Loucy (cell line): ENCODE measurements at regions not wholly inside any gene's neighbourhood (a gene's known extent, or its start where the extent isn't known, plus 50 kb on each side); places are given as distances from the start of the nearest gene placed in this dataset.

Experiments used
- H2AFZ ChIP-seq: fragments of 200-600 bp; sonication (generic); 2 replicates; pipeline ENCODE4 v1.6.0; 2016; ENCODE audit warnings: antibody characterized with exemption, mild to moderate bottlenecking, low read length, moderate library complexity
- H3F3A ChIP-seq: fragments of 200-600 bp; 2 replicates; pipeline ENCODE4 v1.6.0; 2016; ENCODE audit warnings: antibody characterized with exemption, low read depth, mild to moderate bottlenecking
- H3K27me3 ChIP-seq: fragments of 200-600 bp; sonication (generic); 2 replicates; pipeline ENCODE4 v1.6.1; 2014; ENCODE audit warnings: low read length, mild to moderate bottlenecking; ENCODE audit not compliant: insufficient read depth, poor library complexity, severe bottlenecking
- H3K36me3 ChIP-seq: fragments of 200-600 bp; sonication (generic); 2 replicates; pipeline ENCODE4 v1.6.1; 2016; ENCODE audit warnings: low read length; ENCODE audit not compliant: insufficient read depth
- H3K4me1 ChIP-seq: fragments of 200-600 bp; sonication (generic); 2 replicates; pipeline ENCODE4 v1.5.1; 2014; ENCODE audit warnings: low read length, mild to moderate bottlenecking; ENCODE audit not compliant: insufficient read depth, poor library complexity, severe bottlenecking
- H3K4me2 ChIP-seq: fragments of 200-600 bp; sonication (generic); 2 replicates; pipeline ENCODE4 v1.6.0; 2014; ENCODE audit warnings: antibody characterized with exemption, low read length, low read depth, mild to moderate bottlenecking; ENCODE audit not compliant: poor library complexity, severe bottlenecking
- H3K4me3 ChIP-seq: fragments of 200-600 bp; sonication (generic); 2 replicates; pipeline ENCODE4 v1.5.1; 2014; ENCODE audit warnings: low read length, mild to moderate bottlenecking, mixed read lengths; ENCODE audit not compliant: poor library complexity, severe bottlenecking
- H3K79me2 ChIP-seq: fragments of 200-600 bp; sonication (generic); 2 replicates; pipeline ENCODE4 v1.6.1; 2014; ENCODE audit warnings: low read length; ENCODE audit not compliant: insufficient read depth
- H3K9ac ChIP-seq: fragments of 200-600 bp; sonication (generic); 2 replicates; pipeline ENCODE4 v1.6.0; 2014; ENCODE audit warnings: mild to moderate bottlenecking, low read depth, low read length, moderate library complexity; ENCODE audit not compliant: poor library complexity, severe bottlenecking
- H3K9me2 ChIP-seq: fragments of 200-600 bp; sonication (generic); replicated peaks from 2 replicates; pipeline ENCODE4 v1.6.1; 2016; ENCODE audit warnings: low read depth, low read length, mixed read lengths
- H3K9me3 ChIP-seq: fragments of 200-600 bp; sonication (generic); 2 replicates; pipeline ENCODE4 v1.6.1; 2014; ENCODE audit warnings: mild to moderate bottlenecking, antibody characterized with exemption, low read length, low read depth; ENCODE audit not compliant: insufficient read depth
- H4K20me1 ChIP-seq: fragments of 200-600 bp; sonication (generic); 2 replicates; pipeline ENCODE4 v1.6.0; 2014; ENCODE audit warnings: antibody characterized with exemption, low read length, mild to moderate bottlenecking; ENCODE audit not compliant: insufficient read depth, poor library complexity, severe bottlenecking
- EZH2phosphoT487 ChIP-seq: fragments of 200-600 bp; IDR thresholded peaks from 2 replicates; pipeline ENCODE4 v1.6.1; 2018; ENCODE audit warnings: antibody characterized with exemption, mild to moderate bottlenecking, moderate library complexity, borderline replicate concordance
- TF ChIP-seq, protein P1 (sequence below): fragments of 200-600 bp; sonication (generic); conservative IDR thresholded peaks from 2 replicates; pipeline ENCODE4 v1.5.1; 2014; ENCODE audit warnings: mild to moderate bottlenecking, antibody characterized with exemption, low read length

DNA sequence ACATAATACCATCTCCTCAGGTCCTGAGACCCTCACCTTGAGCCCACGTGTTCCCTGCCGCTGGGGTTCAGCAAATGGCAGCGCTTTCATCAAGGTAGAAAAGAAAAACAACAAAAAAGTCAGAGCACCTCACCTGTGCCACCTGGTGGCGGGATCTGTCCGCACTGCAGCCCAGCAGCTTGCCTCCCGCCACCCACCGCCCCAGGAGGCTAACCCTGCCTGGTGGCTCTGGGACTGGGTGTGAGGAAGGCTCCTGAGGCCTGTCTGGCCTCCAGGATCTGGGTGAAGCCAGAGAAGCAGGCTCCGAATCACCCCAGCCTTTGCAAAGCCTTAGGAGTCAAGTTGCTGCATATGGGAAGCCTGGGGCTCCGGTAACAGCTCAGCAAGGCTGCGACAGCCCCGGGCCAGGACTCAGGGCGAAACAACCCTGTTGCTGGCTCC, 270.8 kb downstream of the BMP7 start:
- H3K9me3 ChIP-seq: peaks cover 6% of the 10 kb centered on the region; the same call in 1 of the 2 replicates
- no peaks in the 10 kb centered on the region for H3K36me3 ChIP-seq
- no peak overlapping the region for H3K4me2 ChIP-seq
- no peaks in the 10 kb centered on the region for H3K79me2 ChIP-seq
- H3K9me2 ChIP-seq: no peaks in the 10 kb centered on the region
- no peaks in the 10 kb centered on the region for H3F3A ChIP-seq
- H4K20me1 ChIP-seq: no peaks in the 10 kb centered on the region
- no peaks in the 10 kb centered on the region for H3K4me1 ChIP-seq
- no peak overlapping the region for H3K9ac ChIP-seq
- H2AFZ ChIP-seq: no peak overlapping the region
- TF ChIP-seq EZH2phosphoT487: no peak
- TF ChIP-seq, protein P1, sequence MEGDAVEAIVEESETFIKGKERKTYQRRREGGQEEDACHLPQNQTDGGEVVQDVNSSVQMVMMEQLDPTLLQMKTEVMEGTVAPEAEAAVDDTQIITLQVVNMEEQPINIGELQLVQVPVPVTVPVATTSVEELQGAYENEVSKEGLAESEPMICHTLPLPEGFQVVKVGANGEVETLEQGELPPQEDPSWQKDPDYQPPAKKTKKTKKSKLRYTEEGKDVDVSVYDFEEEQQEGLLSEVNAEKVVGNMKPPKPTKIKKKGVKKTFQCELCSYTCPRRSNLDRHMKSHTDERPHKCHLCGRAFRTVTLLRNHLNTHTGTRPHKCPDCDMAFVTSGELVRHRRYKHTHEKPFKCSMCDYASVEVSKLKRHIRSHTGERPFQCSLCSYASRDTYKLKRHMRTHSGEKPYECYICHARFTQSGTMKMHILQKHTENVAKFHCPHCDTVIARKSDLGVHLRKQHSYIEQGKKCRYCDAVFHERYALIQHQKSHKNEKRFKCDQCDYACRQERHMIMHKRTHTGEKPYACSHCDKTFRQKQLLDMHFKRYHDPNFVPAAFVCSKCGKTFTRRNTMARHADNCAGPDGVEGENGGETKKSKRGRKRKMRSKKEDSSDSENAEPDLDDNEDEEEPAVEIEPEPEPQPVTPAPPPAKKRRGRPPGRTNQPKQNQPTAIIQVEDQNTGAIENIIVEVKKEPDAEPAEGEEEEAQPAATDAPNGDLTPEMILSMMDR: peak; percentile 55
- no peak overlapping the region for H3K4me3 ChIP-seq
- H3K27me3 ChIP-seq: no peaks in the 10 kb centered on the region

DNA sequence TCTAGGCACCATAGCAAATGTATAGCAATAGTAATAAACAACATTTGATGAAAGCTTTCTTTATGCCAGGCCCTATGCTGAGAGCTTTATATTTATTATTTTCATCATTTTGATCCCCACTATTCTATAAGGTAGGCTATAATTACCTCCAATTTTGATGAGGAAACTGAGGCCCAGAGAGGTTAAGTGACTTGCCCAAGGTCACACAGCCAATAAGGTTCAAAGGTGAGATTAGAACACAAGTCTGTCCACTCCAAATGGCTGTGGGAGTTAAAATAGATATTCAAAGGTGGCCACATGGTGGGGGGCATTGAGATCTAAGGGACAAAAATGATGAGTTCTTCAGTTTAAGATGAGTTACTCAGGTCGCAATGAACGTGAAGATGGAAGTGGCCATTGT, 269.9 kb downstream of the BMP7 start:
- no peaks in the 10 kb centered on the region for H3K27me3 ChIP-seq
- H3K9me2 ChIP-seq: no peaks in the 10 kb centered on the region
- no peak overlapping the region for H3K4me2 ChIP-seq
- H3K9me3 ChIP-seq: peaks cover 6% of the 10 kb centered on the region; the same call in 1 of the 2 replicates
- H3K79me2 ChIP-seq: no peaks in the 10 kb centered on the region
- H4K20me1 ChIP-seq: no peaks in the 10 kb centered on the region
- no peaks in the 10 kb centered on the region for H3K4me1 ChIP-seq
- TF ChIP-seq, protein P1: no peak
- TF ChIP-seq EZH2phosphoT487: no peak
- H3K9ac ChIP-seq: no peak overlapping the region
- no peaks in the 10 kb centered on the region for H3K36me3 ChIP-seq
- H2AFZ ChIP-seq: no peak overlapping the region
- H3K4me3 ChIP-seq: no peak overlapping the region
- H3F3A ChIP-seq: no peaks in the 10 kb centered on the region

DNA sequence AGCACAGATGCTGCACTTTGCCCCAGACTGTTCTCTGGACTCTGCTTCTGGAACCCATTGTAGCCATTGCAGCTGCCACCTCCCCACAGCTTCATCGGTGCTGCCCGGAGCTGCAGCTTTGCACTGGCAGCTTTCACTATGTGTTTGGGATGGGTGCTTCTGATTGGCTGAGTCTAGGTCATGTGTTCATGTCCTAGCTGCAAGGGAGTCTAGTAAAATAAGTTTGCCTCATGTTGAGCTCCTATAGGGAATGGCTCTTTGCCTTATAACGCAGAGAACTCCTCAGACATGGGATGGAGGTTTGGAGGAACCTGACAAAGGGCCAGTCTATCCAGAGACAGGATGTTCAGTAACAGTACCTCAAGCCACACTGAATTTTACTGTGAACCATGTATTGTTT, 268.0 kb downstream of the BMP7 start:
- no peaks in the 10 kb centered on the region for H3K4me1 ChIP-seq

More for the DNA sequence above, 268.0 kb downstream of the BMP7 start:
- no peaks in the 10 kb centered on the region for H3K36me3 ChIP-seq
- H3K9me2 ChIP-seq: no peaks in the 10 kb centered on the region
- H3K9ac ChIP-seq: no peak overlapping the region
- H2AFZ ChIP-seq: no peak overlapping the region
- TF ChIP-seq EZH2phosphoT487: no peak
- TF ChIP-seq, protein P1: no peak
- H3K4me2 ChIP-seq: no peak overlapping the region
- H3K27me3 ChIP-seq: no peaks in the 10 kb centered on the region
- H4K20me1 ChIP-seq: no peaks in the 10 kb centered on the region
- H3K79me2 ChIP-seq: no peaks in the 10 kb centered on the region
- H3K9me3 ChIP-seq: peaks cover 6% of the 10 kb centered on the region; the same call in 1 of the 2 replicates
- no peaks in the 10 kb centered on the region for H3F3A ChIP-seq
- H3K4me3 ChIP-seq: no peak overlapping the region
